HFFc6 (cell line): ENCODE measurements at regions not wholly inside any gene's neighbourhood (a gene's known extent, or its start where the extent isn't known, plus 50 kb on each side); places are given as distances from the start of the nearest gene placed in this dataset.

Experiments
- DNase-seq: peaks from one replicate; pipeline ENCODE4 v3.0.0-alpha.2; 2018
- H3K27ac Mint-ChIP-seq: 2 replicates; pipeline ENCODE4 v1.8.0; 2020; ENCODE audit warnings: mild to moderate bottlenecking, mixed read lengths
- H3K27me3 Mint-ChIP-seq: 2 replicates; pipeline ENCODE4 v1.8.0; 2021; ENCODE audit warnings: mild to moderate bottlenecking, moderate library complexity, mixed read lengths; ENCODE audit not compliant: insufficient read depth
- H3K36me3 Mint-ChIP-seq: 2 replicates; pipeline ENCODE4 v1.8.0; 2021; ENCODE audit warnings: low read depth, mixed read lengths
- H3K4me1 Mint-ChIP-seq: 2 replicates; pipeline ENCODE4 v1.8.0; 2020; ENCODE audit warnings: low read depth, mixed read lengths
- H3K4me3 Mint-ChIP-seq: 2 replicates; pipeline ENCODE4 v1.8.0; 2020; ENCODE audit warnings: mild to moderate bottlenecking, moderate library complexity, mixed read lengths
- H3K9me3 Mint-ChIP-seq: 2 replicates; pipeline ENCODE4 v1.8.0; 2020; ENCODE audit warnings: mild to moderate bottlenecking, mixed read lengths
- CTCF ChIP-seq: fragments of 200-600 bp; sonication (generic); IDR thresholded peaks from 2 replicates; pipeline ENCODE4 v1.5.0; 2021; ENCODE audit warnings: antibody characterized with exemption, mild to moderate bottlenecking

DNA sequence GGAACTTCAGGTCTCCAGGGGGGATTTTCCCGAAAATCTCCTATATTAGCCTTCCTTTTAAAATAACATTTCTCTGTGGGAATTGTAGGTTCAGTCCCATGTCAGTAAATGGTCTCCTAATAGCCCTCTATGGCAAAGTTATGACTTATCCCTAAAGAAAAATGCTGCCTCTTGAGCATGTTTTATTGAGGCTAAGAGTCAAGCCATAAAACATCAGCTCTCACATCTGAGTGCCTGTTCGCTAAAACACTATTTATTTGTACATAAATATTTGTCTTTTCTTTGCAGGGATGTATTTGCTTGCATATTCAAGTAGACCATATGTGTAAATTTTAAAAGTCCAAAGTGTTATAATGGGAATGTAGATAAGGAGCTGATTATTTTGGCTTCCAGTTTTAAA is 160.4 kb downstream of the PRDM6 start:
- Mint-ChIP-seq H3K4me1 (no peaks in the 10 kb centered on the region), H3K4me3 (no peak overlapping the region), H3K27me3 (peaks cover 1% of the 10 kb centered on the region), H3K36me3 (no peaks in the 10 kb centered on the region), H3K9me3 (no peaks in the 10 kb centered on the region), H3K27ac (no peak overlapping the region)
- no peak for DNase-seq
- no peak for TF ChIP-seq CTCF

- H3K4me1 Mint-ChIP-seq, result no peaks in the 10 kb centered on the region
- peaks cover 6% of the 10 kb centered on the region for H3K9me3 Mint-ChIP-seq
- H3K27me3 Mint-ChIP-seq, result peaks cover 1% of the 10 kb centered on the region
- TF ChIP-seq CTCF, result no peak
- no peaks in the 10 kb centered on the region for H3K36me3 Mint-ChIP-seq
- DNase-seq, result no peak
- no peak overlapping the region for H3K4me3 Mint-ChIP-seq
- no peak overlapping the region for H3K27ac Mint-ChIP-seq
These were observed 156.6 kb downstream of the PRDM6 start for GRCh38 chr5:123245689-123246088.

- peaks cover 6% of the 10 kb centered on the region for H3K9me3 Mint-ChIP-seq
- H3K27ac Mint-ChIP-seq, result no peak overlapping the region
- TF ChIP-seq CTCF, result no peak
- H3K4me3 Mint-ChIP-seq, result no peak overlapping the region
- H3K36me3 Mint-ChIP-seq, result no peaks in the 10 kb centered on the region
- no peak for DNase-seq
- peaks cover 1% of the 10 kb centered on the region for H3K27me3 Mint-ChIP-seq
- H3K4me1 Mint-ChIP-seq, result no peaks in the 10 kb centered on the region
These were observed 155.4 kb downstream of the PRDM6 start for GRCh38 chr5:123244458-123244857.
